ENCODE measurements at regions not wholly inside any gene's neighbourhood (a gene's known extent, or its start where the extent isn't known, plus 50 kb on each side); places are given as distances from the start of the nearest gene placed in this dataset.

DNA sequence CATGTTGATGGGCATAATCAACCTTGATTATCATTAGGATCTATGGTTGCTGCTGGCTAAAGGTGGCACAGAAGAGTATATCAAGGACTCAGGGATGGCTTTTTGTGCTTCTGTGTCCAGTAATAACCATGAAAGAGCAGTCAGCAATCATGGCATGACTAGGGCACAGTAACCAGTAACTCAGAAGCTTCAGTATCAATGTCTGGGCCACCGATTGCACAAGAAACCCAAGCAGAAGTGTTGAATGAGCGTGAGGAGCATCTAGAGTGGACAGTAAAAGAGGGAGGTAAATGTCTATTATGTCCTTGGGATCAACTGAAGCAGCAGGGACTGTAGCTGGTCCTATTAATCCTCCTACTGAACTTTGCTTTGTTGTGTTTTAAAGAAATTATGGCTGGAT lies 81.5 kb upstream of the F13A1 start:
- H3K9ac ChIP-seq (ENCODE audit: low read length) = no peak overlapping the region

DNA sequence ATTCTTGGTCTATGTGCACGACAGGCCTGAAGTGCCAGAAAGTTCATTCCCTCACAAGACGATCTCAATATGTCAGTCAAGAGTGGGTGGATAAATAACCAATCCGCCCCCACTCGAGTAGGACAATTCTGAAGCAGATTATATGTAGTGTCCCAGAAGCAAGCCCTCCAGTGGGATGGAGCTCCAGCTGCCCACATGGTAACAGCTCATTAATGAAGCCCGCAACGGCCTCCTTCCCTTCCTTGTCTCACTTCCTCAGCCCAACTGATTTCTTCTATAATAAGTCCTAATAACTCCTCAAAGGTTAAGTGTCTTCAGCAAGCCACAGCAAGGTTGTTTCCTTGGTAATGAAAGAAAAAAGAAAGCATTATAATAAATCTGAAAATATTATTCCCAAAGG lies 82.1 kb upstream of the F13A1 start:
- Histone ChIP-seq H3K9me3 (ENCODE audit: insufficient read depth, low read length) (peaks cover 5% of the 10 kb centered on the region; the same call in 1 of the 2 replicates), H3K9ac (ENCODE audit: low read length) (no peak overlapping the region), H3K4me2 (ENCODE audit: low read length) (no peak overlapping the region), H3K4me3 (ENCODE audit: low read length) (no peak overlapping the region), H3K4me1 (ENCODE audit: low read length) (peaks cover 18% of the 10 kb centered on the region), H3K36me3 (replicated peaks; ENCODE audit: low read depth, low read length) (no peaks in the 10 kb centered on the region), H4K20me1 (ENCODE audit: insufficient read depth, low read length) (no peaks in the 10 kb centered on the region), H3K79me2 (ENCODE audit: low read length) (no peaks in the 10 kb centered on the region), H3K27ac (ENCODE audit: low read length) (no peak overlapping the region), H2AFZ (ENCODE audit: low read depth, low read length) (no peak overlapping the region), H3K27me3 (ENCODE audit: low read depth, low read length) (0 out of 2 replicates have a peak, but pooled peaks cover 2% of the 10 kb centered on the region)
- TF ChIP-seq, protein P1, sequence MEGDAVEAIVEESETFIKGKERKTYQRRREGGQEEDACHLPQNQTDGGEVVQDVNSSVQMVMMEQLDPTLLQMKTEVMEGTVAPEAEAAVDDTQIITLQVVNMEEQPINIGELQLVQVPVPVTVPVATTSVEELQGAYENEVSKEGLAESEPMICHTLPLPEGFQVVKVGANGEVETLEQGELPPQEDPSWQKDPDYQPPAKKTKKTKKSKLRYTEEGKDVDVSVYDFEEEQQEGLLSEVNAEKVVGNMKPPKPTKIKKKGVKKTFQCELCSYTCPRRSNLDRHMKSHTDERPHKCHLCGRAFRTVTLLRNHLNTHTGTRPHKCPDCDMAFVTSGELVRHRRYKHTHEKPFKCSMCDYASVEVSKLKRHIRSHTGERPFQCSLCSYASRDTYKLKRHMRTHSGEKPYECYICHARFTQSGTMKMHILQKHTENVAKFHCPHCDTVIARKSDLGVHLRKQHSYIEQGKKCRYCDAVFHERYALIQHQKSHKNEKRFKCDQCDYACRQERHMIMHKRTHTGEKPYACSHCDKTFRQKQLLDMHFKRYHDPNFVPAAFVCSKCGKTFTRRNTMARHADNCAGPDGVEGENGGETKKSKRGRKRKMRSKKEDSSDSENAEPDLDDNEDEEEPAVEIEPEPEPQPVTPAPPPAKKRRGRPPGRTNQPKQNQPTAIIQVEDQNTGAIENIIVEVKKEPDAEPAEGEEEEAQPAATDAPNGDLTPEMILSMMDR (IDR thresholded peaks at IDR 0.05; ENCODE audit: low read depth, low read length) = no peak
- TF ChIP-seq EZH2phosphoT487 (IDR thresholded peaks at IDR 0.05; ENCODE audit: low read depth) = no peak

More for the DNA sequence above, 81.5 kb upstream of the F13A1 start:
- H3K9me3 ChIP-seq (ENCODE audit: insufficient read depth, low read length) = peaks cover 5% of the 10 kb centered on the region; the same call in 1 of the 2 replicates
- H3K4me2 ChIP-seq (ENCODE audit: low read length) = no peak overlapping the region
- peaks cover 12% of the 10 kb centered on the region for H3K4me1 ChIP-seq (ENCODE audit: low read length)
- no peak overlapping the region for H3K27ac ChIP-seq (ENCODE audit: low read length)
- no peak for TF ChIP-seq EZH2phosphoT487 (IDR thresholded peaks at IDR 0.05; ENCODE audit: low read depth)
- TF ChIP-seq, protein P1 (IDR thresholded peaks at IDR 0.05; ENCODE audit: low read depth, low read length) = no peak
- H3K27me3 ChIP-seq (ENCODE audit: low read depth, low read length) = 0 out of 2 replicates have a peak, but pooled peaks cover 2% of the 10 kb centered on the region
- H3K36me3 ChIP-seq (replicated peaks; ENCODE audit: low read depth, low read length) = no peaks in the 10 kb centered on the region
- H3K79me2 ChIP-seq (ENCODE audit: low read length) = no peaks in the 10 kb centered on the region
- no peak overlapping the region for H3K4me3 ChIP-seq (ENCODE audit: low read length)
- H2AFZ ChIP-seq (ENCODE audit: low read depth, low read length) = no peak overlapping the region
- no peaks in the 10 kb centered on the region for H4K20me1 ChIP-seq (ENCODE audit: insufficient read depth, low read length)

DNA sequence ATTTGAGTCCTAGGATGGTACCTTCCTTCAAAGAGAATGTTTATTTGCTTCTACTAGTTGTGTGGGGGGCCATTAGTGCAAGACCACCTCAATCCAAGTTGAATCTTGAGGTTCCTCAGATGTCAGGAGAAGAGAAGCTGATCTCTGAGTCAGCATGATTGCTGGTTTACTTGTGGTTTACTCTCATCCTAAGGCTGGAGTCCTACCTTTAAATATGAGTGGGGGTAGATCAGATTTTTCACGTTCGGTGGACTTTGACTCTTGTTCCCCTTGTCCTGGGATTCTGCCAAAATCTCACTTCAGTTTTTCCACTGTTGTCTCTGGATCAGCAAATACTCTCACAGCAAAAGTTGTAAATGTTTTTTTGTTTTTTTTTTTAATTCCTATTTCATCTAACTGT lies 84.6 kb upstream of the F13A1 start:
- Histone ChIP-seq H3K4me3 (ENCODE audit: low read length) (no peak overlapping the region), H3K27ac (ENCODE audit: low read length) (no peak overlapping the region), H3K27me3 (ENCODE audit: low read depth, low read length) (no peaks in the 10 kb centered on the region), H3K79me2 (ENCODE audit: low read length) (no peaks in the 10 kb centered on the region), H3K9me3 (ENCODE audit: insufficient read depth, low read length) (peaks cover 5% of the 10 kb centered on the region; the same call in 1 of the 2 replicates), H3K9ac (ENCODE audit: low read length) (no peak overlapping the region), H2AFZ (ENCODE audit: low read depth, low read length) (no peak overlapping the region), H3K4me1 (ENCODE audit: low read length) (peaks cover 22% of the 10 kb centered on the region), H3K36me3 (replicated peaks; ENCODE audit: low read depth, low read length) (no peaks in the 10 kb centered on the region), H3K4me2 (ENCODE audit: low read length) (no peak overlapping the region), H4K20me1 (ENCODE audit: insufficient read depth, low read length) (no peaks in the 10 kb centered on the region)
- TF ChIP-seq, protein P1 (IDR thresholded peaks at IDR 0.05; ENCODE audit: low read depth, low read length) = no peak
- no peak for TF ChIP-seq EZH2phosphoT487 (IDR thresholded peaks at IDR 0.05; ENCODE audit: low read depth)

DNA sequence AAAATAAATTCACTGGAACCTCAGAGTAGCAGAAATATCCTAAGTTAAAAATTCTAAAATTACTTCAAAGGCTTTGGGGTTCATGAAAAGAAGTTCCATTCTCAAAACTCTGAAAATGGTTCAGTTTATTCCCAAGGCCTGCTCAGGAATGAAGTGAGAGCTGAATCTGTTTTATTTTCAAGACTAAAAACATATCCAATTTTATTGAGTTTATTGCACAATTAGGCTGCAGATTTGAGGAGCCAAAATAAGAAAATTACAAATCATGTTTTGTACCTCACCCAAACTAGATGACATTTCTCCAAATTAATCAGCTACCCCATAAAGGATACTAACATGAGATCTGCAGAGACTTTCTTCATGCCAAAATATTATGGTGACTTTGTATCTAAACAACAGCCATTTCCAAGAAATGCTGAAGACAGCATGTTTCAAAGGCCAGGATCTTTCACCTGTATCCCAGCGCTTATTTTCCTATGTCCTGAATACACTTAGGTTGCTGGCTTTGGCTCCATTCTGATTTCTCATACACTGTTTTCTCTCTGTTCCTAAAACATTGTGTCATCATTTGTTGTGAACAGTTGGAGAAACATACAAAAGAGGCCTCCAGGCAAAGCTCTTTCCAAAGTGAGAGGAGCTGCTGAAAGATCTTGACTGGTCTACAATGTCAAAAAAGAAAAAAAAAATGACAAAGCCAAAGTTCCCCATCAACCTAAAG lies 85.7 kb upstream of the F13A1 start:
- Histone ChIP-seq H3K9me3 (ENCODE audit: insufficient read depth, low read length) (peaks cover 5% of the 10 kb centered on the region; the same call in 1 of the 2 replicates), H3K4me1 (ENCODE audit: low read length) (peaks cover 22% of the 10 kb centered on the region), H2AFZ (ENCODE audit: low read depth, low read length) (no peak overlapping the region), H3K79me2 (ENCODE audit: low read length) (no peaks in the 10 kb centered on the region), H3K9ac (ENCODE audit: low read length) (no peak overlapping the region), H3K4me3 (ENCODE audit: low read length) (no peak overlapping the region), H3K4me2 (ENCODE audit: low read length) (peak overlapping the region; percentile 61; the same call in 1 of the 2 replicates), H4K20me1 (ENCODE audit: insufficient read depth, low read length) (no peaks in the 10 kb centered on the region), H3K27ac (ENCODE audit: low read length) (no peak overlapping the region), H3K36me3 (replicated peaks; ENCODE audit: low read depth, low read length) (no peaks in the 10 kb centered on the region), H3K27me3 (ENCODE audit: low read depth, low read length) (no peaks in the 10 kb centered on the region)
- TF ChIP-seq, protein P1 (IDR thresholded peaks at IDR 0.05; ENCODE audit: low read depth, low read length) = no peak
- TF ChIP-seq EZH2phosphoT487 (IDR thresholded peaks at IDR 0.05; ENCODE audit: low read depth) = no peak
